A673 (cell line): ENCODE measurements at regions not wholly inside any gene's neighbourhood (a gene's known extent, or its start where the extent isn't known, plus 50 kb on each side); places are given as distances from the start of the nearest gene placed in this dataset.

Experiments used
- CTCF ChIP-seq: fragments of 300-800, 200-600 bp; sonication (generic); conservative IDR thresholded peaks from 2 replicates; pipeline ENCODE4 v1.5.1; 2017; ENCODE audit warnings: low read depth, mild to moderate bottlenecking, antibody characterized with exemption, low read length, moderate library complexity, mixed read lengths
- EZH2 ChIP-seq: fragments of 200-600 bp; sonication (generic); IDR thresholded peaks from 2 replicates; pipeline ENCODE4 v1.6.1; 2017; ENCODE audit warnings: borderline replicate concordance, low read depth, mild to moderate bottlenecking, mixed read lengths, antibody characterized with exemption, low read length; ENCODE audit not compliant: poor library complexity, severe bottlenecking

DNA sequence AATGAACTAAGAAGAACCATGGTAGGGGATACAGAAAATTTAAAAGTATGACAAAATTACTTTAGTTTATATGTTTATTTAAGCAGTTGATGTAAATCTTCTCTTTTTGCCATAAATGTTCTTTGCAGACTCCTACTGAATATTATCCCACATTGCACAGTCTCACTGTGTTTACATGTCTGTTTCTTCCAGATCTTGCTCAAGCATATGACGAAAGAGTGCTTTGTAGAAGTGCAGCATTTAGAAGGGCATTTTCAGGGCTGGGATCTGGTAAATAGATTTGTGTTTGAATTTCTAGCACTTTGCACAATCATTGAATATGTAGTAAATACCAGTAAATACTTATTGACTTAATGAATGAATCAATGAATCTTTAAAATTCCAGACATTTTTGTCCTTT, 152.0 kb upstream of the EPHA7 start:
- TF ChIP-seq CTCF (no peak), EZH2 (no peak)
